ENCODE measurements at regions not wholly inside any gene's neighbourhood (a gene's known extent, or its start where the extent isn't known, plus 50 kb on each side); places are given as distances from the start of the nearest gene placed in this dataset.

GRCh38 chr10:69684020-69684980 lies 54.3 kb downstream of the FAM241B start:
- peak; percentile 23 for DNase-seq (ENCODE audit: low read depth, low spot score)
- in situ Hi-C loops (cut with HindIII; ENCODE audit: low sequenced_read_pairs) = no loop called here
- no peak overlapping the region for H3K4me3 ChIP-seq (ENCODE audit: low read depth, low read length)
- no peak for TF ChIP-seq CTCF (IDR thresholded peaks at IDR 0.05; ENCODE audit: low read depth, low read length)

- no peak for TF ChIP-seq CTCF (IDR thresholded peaks at IDR 0.05; ENCODE audit: low read depth, low read length)
- DNase-seq (ENCODE audit: low read depth, low spot score) = no peak
- in situ Hi-C loops (cut with HindIII; ENCODE audit: low sequenced_read_pairs) = no loop called here
- no peak overlapping the region for H3K4me3 ChIP-seq (ENCODE audit: low read depth, low read length)
These were observed 54.9 kb downstream of the FAM241B start for GRCh38 chr10:69684981-69685353.

GRCh38 chr10:69685426-69685801 lies 55.4 kb downstream of the FAM241B start:
- in situ Hi-C loops (cut with HindIII; ENCODE audit: low sequenced_read_pairs) = no loop called here
- H3K4me3 ChIP-seq (ENCODE audit: low read depth, low read length) = no peak overlapping the region
- TF ChIP-seq CTCF (IDR thresholded peaks at IDR 0.05; ENCODE audit: low read depth, low read length) = no peak
- DNase-seq (ENCODE audit: low read depth, low spot score) = no peak

GRCh38 chr10:69685802-69686585 lies 55.9 kb downstream of the FAM241B start:
- peak; percentile 8 for DNase-seq (ENCODE audit: low read depth, low spot score)
- in situ Hi-C loops (cut with HindIII; ENCODE audit: low sequenced_read_pairs) = no loop called here
- H3K4me3 ChIP-seq (ENCODE audit: low read depth, low read length) = no peak overlapping the region
- no peak for TF ChIP-seq CTCF (IDR thresholded peaks at IDR 0.05; ENCODE audit: low read depth, low read length)

GRCh38 chr10:69686866-69687265 lies 56.8 kb downstream of the FAM241B start:
- TF ChIP-seq CTCF (IDR thresholded peaks at IDR 0.05; ENCODE audit: low read depth, low read length) = no peak
- no peak for DNase-seq (ENCODE audit: low read depth, low spot score)
- in situ Hi-C loops (cut with HindIII; ENCODE audit: low sequenced_read_pairs) = no loop called here
- no peak overlapping the region for H3K4me3 ChIP-seq (ENCODE audit: low read depth, low read length)

- H3K4me3 ChIP-seq (ENCODE audit: low read depth, low read length) = no peak overlapping the region
These were observed 57.4 kb downstream of the FAM241B start for GRCh38 chr10:69687426-69687825.

More at GRCh38 chr10:69687426-69687825, 57.4 kb downstream of the FAM241B start:
- in situ Hi-C loops (cut with HindIII; ENCODE audit: low sequenced_read_pairs) = no loop called here
- TF ChIP-seq CTCF (IDR thresholded peaks at IDR 0.05; ENCODE audit: low read depth, low read length) = no peak
- no peak for DNase-seq (ENCODE audit: low read depth, low spot score)

All from astrocyte of the spinal cord (primary cell).